ENCODE measurements at regions not wholly inside any gene's neighbourhood (a gene's known extent, or its start where the extent isn't known, plus 50 kb on each side); places are given as distances from the start of the nearest gene placed in this dataset.
"Not testable (repeated sequence)": the region's sequence is repeated elsewhere in the genome, so short reads cannot be mapped to it uniquely, and the experiment has no call there.

DNA sequence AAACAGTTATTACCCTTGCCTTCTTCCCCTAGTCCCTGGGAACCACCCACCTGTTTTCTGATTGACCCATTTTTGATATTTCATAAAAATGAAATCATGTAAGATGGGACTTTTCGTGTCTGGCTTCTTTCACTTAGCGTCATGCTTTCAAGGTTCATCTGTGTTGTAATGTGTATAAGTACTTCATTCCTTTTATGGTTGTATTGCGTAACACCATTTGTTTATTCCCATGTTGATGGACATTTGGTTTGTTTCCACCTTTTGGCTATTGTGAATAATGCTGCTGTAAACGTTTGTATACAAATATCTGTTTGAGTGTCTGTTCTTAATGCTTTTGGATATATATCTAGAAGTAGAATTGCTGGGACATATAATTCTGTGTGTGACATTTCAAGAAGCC lies 650.1 kb upstream of the COX7C start:
- no peak for DNase-seq (ENCODE audit: low spot score)
- Histone ChIP-seq H3K4me3 (no peak overlapping the region), H3K27ac (no peak overlapping the region), H3K36me3 (no peaks in the 10 kb centered on the region), H3K9me3 (no peaks in the 10 kb centered on the region), H3K27me3 (replicated peaks; ENCODE audit: insufficient read depth) (no peaks in the 10 kb centered on the region), H3K4me1 (ENCODE audit: control insufficient read depth in 1 of 2, low read depth in 2 of 2) (no peaks in the 10 kb centered on the region)
- no peak for ATAC-seq (ENCODE audit: insufficient number of reproducible peaks, low FRiP score, low read depth)
- TF ChIP-seq, protein P1, sequence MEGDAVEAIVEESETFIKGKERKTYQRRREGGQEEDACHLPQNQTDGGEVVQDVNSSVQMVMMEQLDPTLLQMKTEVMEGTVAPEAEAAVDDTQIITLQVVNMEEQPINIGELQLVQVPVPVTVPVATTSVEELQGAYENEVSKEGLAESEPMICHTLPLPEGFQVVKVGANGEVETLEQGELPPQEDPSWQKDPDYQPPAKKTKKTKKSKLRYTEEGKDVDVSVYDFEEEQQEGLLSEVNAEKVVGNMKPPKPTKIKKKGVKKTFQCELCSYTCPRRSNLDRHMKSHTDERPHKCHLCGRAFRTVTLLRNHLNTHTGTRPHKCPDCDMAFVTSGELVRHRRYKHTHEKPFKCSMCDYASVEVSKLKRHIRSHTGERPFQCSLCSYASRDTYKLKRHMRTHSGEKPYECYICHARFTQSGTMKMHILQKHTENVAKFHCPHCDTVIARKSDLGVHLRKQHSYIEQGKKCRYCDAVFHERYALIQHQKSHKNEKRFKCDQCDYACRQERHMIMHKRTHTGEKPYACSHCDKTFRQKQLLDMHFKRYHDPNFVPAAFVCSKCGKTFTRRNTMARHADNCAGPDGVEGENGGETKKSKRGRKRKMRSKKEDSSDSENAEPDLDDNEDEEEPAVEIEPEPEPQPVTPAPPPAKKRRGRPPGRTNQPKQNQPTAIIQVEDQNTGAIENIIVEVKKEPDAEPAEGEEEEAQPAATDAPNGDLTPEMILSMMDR (IDR thresholded peaks at IDR 0.05): no peak

DNA sequence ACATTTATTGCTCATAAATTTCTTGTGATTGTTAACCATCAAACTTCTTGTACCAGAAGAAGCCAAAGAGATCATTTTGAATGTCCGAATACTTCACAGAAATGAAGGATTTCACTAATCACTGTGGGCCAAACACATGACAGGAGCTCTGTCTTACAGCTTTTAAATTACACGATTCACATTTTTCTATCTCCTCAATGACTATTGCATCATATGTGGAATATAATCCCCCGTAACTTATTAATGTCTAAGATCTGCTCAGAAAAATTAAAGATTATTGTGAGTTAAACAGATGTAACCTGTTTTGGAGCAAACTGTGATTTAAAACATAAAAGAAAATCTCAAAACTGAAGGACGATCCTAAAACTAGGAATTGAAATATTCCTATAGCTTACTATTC lies 645.2 kb upstream of the COX7C start:
- TF ChIP-seq, protein P1 (IDR thresholded peaks at IDR 0.05): no peak
- Histone ChIP-seq H3K9me3 (no peaks in the 10 kb centered on the region), H3K27me3 (replicated peaks; ENCODE audit: insufficient read depth) (no peaks in the 10 kb centered on the region), H3K36me3 (no peaks in the 10 kb centered on the region), H3K4me3 (no peak overlapping the region), H3K4me1 (ENCODE audit: control insufficient read depth in 1 of 2, low read depth in 2 of 2) (no peaks in the 10 kb centered on the region), H3K27ac (no peak overlapping the region)
- no peak for ATAC-seq (ENCODE audit: insufficient number of reproducible peaks, low FRiP score, low read depth)
- no peak for DNase-seq (ENCODE audit: low spot score)

DNA sequence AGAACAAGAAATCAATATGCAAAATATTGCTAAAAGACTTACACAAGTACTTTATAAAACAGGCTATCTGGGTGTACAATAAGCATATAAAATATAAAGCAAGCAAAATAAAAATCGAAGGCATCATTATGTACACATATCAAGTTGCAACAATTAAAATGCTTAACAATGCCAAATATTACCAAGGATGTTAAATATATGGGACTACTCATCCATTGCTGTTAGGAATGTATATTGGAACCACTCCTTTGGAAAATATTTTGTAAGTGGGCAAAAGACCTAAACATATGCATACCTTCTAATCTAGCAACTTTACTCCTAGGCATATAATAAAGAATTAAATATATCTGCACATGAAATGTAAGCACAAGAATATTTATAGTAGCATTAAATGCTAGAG lies 632.6 kb upstream of the COX7C start:
- Histone ChIP-seq H3K9me3 (no peaks in the 10 kb centered on the region), H3K27me3 (replicated peaks; ENCODE audit: insufficient read depth) (no peaks in the 10 kb centered on the region), H3K4me1 (ENCODE audit: control insufficient read depth in 1 of 2, low read depth in 2 of 2) (no peaks in the 10 kb centered on the region), H3K4me3 (no peak overlapping the region), H3K27ac (no peak overlapping the region), H3K36me3 (no peaks in the 10 kb centered on the region)
- TF ChIP-seq, protein P1 (IDR thresholded peaks at IDR 0.05): no peak
- no peak for ATAC-seq (ENCODE audit: insufficient number of reproducible peaks, low FRiP score, low read depth)
- DNase-seq (ENCODE audit: low spot score): no peak

DNA sequence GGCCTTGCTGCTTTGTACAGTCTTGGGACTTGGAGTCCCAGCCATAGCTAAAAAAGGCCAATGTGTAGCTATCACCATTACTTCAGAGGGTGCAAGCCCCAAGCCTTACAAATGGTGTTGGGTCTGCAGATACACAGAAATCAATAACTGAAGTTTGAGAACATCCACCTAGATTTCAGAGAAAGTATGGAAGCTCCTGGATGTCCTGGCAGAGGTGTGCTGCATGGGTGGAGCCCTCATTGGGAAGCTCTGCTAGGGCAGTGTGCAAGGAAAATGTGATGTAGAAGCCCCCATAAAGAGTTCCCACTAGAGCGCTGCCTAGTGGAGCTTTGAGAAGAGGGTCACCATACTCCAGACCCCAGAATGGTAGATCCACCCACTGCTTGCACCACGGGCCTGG lies 626.7 kb upstream of the COX7C start:
- Histone ChIP-seq H3K4me3 (no peak overlapping the region), H3K9me3 (peaks cover 6% of the 10 kb centered on the region), H3K4me1 (ENCODE audit: control insufficient read depth in 1 of 2, low read depth in 2 of 2) (no peaks in the 10 kb centered on the region), H3K36me3 (no peaks in the 10 kb centered on the region), H3K27ac (no peak overlapping the region), H3K27me3 (replicated peaks; ENCODE audit: insufficient read depth) (no peaks in the 10 kb centered on the region)
- TF ChIP-seq, protein P1 (IDR thresholded peaks at IDR 0.05): no peak
- no peak for ATAC-seq (ENCODE audit: insufficient number of reproducible peaks, low FRiP score, low read depth)
- no peak for DNase-seq (ENCODE audit: low spot score)

DNA sequence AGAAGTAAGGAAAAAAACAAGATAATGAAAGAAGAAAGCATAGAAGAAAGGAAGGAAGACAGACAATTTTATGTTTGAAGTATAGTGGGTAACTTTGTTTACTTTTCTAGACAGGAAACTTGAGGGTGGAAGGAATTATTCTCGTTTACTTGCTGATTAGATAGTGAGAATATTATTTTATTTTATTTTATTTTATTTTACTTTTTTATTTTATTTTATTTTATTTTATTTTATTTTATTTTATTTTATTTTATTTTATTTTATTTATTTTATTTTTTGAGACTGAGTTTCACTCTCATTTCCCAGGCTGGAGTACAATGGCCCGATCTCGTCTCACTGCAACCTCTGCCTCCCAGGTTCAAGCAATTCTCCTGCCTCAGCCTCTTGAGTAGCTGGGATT lies 623.1 kb upstream of the COX7C start:
- not testable (repeated sequence) for H3K27ac ChIP-seq; H3K27me3 ChIP-seq (replicated peaks; ENCODE audit: insufficient read depth); ATAC-seq (ENCODE audit: insufficient number of reproducible peaks, low FRiP score, low read depth); DNase-seq (ENCODE audit: low spot score); H3K9me3 ChIP-seq; H3K36me3 ChIP-seq; H3K4me3 ChIP-seq; H3K4me1 ChIP-seq (ENCODE audit: control insufficient read depth in 1 of 2, low read depth in 2 of 2)

DNA sequence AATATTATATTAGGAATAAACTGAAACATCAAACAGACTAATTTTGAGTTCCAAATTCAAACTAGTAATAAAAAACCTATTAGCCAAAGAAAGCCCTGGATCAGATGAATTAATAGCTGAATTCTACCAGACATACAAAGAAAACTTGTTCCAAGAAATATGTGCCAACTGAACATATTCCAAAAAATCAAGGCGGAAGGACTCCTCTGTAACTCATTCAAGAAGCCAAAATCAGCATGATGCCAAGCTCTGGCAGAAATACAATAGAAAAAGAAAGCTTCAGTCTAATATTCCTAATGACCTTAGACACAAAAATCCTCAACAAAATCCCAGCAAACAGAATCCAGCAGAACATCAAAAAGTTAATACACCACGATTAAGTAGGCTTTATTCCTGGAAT lies 619.1 kb upstream of the COX7C start:
- no peak for DNase-seq (ENCODE audit: low spot score)
- no peak overlapping the region for H3K4me3 ChIP-seq
- TF ChIP-seq, protein P1 (IDR thresholded peaks at IDR 0.05): no peak
- H3K27me3 ChIP-seq (replicated peaks; ENCODE audit: insufficient read depth): no peaks in the 10 kb centered on the region
- H3K27ac ChIP-seq: no peak overlapping the region
- H3K4me1 ChIP-seq (ENCODE audit: control insufficient read depth in 1 of 2, low read depth in 2 of 2): no peaks in the 10 kb centered on the region
- no peaks in the 10 kb centered on the region for H3K36me3 ChIP-seq
- no peaks in the 10 kb centered on the region for H3K9me3 ChIP-seq
- ATAC-seq (ENCODE audit: insufficient number of reproducible peaks, low FRiP score, low read depth): no peak
